ENCODE measurements at regions not wholly inside any gene's neighbourhood (a gene's known extent, or its start where the extent isn't known, plus 50 kb on each side); places are given as distances from the start of the nearest gene placed in this dataset.

DNA sequence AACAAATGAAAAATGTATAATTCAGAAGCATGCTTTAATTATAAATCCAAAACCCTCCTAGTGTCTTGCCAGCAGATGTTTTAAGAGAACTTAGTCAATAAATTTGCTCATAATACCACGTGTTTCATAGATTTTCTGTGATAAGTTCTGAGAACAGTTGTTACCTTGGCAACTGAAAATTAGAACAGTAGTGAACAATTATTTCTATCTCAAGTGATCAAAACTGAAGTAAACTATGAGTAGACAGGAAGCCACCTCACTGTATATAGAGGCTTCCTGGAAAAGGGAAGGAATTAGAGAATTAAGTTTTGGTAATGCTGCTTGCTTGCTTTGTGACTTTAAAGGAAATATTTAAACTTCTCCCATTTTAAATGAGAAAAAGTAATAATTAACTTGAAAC, 266.0 kb upstream of the ANO3 start:
- H3K4me3 ChIP-seq (ENCODE audit: low read depth, low read length), result no peak overlapping the region
- TF ChIP-seq, protein P1, sequence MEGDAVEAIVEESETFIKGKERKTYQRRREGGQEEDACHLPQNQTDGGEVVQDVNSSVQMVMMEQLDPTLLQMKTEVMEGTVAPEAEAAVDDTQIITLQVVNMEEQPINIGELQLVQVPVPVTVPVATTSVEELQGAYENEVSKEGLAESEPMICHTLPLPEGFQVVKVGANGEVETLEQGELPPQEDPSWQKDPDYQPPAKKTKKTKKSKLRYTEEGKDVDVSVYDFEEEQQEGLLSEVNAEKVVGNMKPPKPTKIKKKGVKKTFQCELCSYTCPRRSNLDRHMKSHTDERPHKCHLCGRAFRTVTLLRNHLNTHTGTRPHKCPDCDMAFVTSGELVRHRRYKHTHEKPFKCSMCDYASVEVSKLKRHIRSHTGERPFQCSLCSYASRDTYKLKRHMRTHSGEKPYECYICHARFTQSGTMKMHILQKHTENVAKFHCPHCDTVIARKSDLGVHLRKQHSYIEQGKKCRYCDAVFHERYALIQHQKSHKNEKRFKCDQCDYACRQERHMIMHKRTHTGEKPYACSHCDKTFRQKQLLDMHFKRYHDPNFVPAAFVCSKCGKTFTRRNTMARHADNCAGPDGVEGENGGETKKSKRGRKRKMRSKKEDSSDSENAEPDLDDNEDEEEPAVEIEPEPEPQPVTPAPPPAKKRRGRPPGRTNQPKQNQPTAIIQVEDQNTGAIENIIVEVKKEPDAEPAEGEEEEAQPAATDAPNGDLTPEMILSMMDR (IDR thresholded peaks at IDR 0.05; ENCODE audit: low read depth, low read length), result no peak

DNA sequence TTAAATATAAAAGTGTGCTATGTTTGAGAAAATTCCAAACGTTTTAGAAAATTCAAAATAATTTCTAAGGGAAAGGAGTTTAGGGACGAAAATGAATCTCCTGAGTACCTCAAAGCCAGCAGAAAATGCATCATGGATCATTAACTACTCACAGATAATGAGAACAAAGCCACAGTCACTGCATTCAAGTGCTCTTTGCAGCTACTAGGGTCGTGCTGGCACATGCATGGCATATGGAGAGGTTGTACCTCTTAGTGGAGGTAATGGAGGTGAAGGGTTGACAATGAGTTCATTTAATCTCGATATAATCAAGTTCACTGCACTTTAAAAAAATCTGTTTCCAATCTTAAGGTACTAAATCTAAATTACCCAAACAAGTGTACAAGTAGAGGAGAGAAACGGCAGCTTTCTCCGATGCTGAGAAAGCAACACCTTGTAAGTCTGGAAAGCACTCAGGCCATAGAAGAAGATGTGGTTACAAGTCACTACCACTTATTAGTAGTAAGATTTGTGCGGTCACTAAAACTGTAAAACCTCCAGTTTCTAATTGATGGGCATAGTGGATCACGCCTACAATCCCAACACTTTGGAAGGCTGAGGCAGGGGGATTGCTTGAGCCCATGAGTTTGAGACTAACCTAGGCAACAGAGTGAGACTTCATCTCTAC, 261.1 kb upstream of the ANO3 start:
- no peak overlapping the region for H3K4me3 ChIP-seq (ENCODE audit: low read depth, low read length)
- TF ChIP-seq, protein P1 (IDR thresholded peaks at IDR 0.05; ENCODE audit: low read depth, low read length), result no peak

DNA sequence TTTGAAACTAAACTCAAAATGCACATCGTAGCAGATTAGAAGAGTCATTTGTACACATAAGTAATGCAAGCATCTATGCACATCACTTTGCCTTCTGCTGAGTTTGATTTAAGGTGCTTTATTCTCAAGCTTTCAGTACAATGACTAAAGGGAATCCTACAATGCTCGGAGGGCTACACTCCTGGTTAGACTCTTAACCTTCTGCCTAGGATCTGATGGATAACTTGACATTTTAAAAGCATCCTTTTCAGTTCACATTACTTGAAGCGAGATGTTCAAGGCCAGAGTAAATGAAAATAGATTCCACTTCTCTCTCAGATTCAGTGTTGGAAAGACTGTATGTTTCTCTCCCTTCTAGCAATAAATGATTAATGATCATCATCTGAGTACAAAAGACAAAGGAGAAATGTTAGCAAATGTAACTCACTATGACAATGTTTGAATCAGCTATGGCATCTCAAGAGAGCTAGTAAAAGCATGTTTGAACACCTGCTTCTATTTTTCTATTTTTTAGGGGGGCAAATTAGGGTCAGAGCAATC, 259.2 kb upstream of the ANO3 start:
- H3K4me3 ChIP-seq (ENCODE audit: low read depth, low read length), result no peak overlapping the region
- TF ChIP-seq, protein P1 (IDR thresholded peaks at IDR 0.05; ENCODE audit: low read depth, low read length), result no peak

DNA sequence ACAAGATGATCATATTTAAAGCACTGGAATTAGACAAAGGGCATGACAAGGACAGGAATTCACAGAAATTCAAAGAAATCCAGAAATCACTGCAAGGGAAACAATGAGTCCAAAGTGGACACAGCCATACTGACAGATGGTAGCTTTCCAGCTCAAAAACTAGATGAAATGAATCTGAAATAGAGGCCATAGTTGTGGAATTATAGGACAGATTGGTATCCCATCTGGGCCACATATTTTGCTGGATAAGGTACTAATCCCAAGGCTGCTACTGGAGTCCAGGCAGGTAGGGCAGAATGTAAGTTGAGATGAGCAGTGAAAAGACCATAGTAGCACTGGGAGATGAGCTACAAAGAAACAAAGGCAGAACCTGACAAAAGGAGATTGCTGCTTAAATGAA, 258.3 kb upstream of the ANO3 start:
- no peak overlapping the region for H3K4me3 ChIP-seq (ENCODE audit: low read depth, low read length)
- TF ChIP-seq, protein P1 (IDR thresholded peaks at IDR 0.05; ENCODE audit: low read depth, low read length), result no peak

DNA sequence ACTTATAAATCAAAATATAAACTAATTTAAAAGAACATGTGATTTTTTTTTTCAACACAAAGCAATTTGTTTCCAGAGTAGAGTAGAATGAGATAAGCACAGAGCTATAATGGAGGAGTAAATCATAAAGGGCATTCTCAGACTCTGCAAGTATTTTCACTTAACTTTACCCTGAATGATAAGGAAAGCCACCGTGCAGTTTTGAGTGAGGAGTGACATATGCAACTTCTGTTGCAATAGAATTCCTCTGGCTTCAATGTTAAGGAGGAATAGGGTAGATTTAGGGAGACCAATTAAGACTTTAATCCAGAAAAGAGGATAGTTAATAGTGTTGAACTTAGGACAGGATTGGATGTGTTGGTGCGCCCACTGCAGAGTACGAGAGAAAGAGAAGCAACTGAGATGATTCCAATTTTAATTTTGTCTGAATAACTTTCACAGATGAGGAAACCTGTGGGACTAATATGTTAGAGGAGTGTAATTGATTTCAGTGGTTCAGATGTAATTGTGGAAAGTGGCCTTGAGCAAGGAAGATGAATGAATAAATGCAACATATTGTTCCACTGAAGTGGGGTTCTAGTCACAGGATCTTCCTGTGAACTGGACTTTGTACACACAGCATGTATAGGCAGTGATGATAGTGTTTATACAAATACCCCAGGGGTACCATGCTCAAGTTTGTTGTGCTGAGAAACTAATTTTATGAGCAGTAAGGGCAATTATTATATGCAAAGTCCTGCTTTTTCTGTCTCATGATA, 255.5 kb upstream of the ANO3 start:
- H3K4me3 ChIP-seq (ENCODE audit: low read depth, low read length), result no peak overlapping the region
- TF ChIP-seq, protein P1 (IDR thresholded peaks at IDR 0.05; ENCODE audit: low read depth, low read length), result no peak

DNA sequence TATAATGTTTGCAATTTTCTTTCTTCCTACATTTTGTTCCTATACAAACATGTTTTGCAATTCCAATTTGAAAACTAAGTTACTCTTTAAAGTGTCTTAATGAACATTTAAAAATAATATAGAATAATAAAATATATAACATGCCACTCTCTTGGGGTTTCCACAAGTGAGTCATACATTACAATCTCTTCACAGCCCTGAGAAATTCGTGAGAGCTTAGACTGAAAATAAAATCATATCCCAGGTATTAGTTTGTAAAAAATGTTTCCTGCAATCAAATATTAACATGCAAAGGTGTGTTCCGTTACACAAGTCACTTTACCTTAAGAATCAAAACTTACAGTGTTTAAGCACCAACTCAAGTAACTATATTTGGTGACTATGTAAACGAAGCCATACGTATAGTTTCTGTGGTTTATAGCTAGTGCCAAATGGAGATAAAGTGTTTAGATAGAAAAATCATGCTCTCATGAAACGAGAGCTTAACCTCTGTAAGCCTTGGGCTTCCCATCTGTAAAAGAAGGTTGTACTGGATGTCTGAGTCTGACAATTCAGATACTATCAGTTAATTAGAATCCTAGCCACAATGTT, 253.6 kb upstream of the ANO3 start:
- TF ChIP-seq, protein P1 (IDR thresholded peaks at IDR 0.05; ENCODE audit: low read depth, low read length), result no peak
- H3K4me3 ChIP-seq (ENCODE audit: low read depth, low read length), result no peak overlapping the region

DNA sequence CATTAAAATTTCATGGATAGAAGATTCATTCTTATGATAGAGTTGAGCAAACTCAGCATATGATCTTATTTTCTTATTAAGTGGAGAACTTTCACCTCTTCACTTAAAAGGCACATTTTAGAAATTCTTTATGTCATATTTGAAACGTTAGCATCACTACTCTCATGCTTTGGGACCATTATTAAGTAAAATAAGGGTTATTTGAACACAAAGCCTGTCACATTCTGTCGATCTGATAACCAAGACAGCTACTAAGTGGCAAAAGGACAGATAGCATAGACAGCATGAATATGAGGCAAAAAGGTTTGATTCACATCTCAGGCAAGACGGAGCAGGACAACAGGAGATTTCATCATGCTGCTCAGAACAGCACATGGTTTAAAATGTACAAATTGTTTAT, 247.6 kb upstream of the ANO3 start:
- TF ChIP-seq, protein P1 (IDR thresholded peaks at IDR 0.05; ENCODE audit: low read depth, low read length), result no peak
- no peak overlapping the region for H3K4me3 ChIP-seq (ENCODE audit: low read depth, low read length)
